HG02981 (cell line): ENCODE measurements at regions not wholly inside any gene's neighbourhood (a gene's known extent, or its start where the extent isn't known, plus 50 kb on each side); places are given as distances from the start of the nearest gene placed in this dataset.

Experiments used
- ATAC-seq: cut with Tn5 transposase; IDR thresholded peaks from one replicate; pipeline ENCODE4 v1.9.1; 2021; ENCODE audit warnings: mild to moderate bottlenecking, moderate library complexity; ENCODE audit not compliant: unreplicated experiment

DNA sequence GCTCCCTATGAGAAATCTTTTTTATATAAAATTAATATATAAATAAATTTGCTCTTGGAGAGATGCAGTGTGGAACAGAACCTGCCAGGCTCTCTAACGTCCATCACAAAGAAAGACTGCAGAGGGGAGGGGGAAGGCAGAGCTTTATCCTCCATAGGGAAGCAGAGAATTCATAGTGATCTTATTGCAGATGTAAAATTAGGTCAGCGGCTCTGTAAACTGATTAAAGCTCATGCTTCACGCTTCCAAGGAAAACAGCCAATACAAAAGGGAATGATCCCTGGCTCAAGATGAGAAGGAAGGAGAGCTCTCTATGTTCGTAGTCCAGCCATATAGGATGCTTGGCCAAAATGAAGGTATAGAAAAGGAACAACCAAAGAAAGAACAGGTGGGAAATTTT is 532.3 kb upstream of the PSMD7 start:
- ATAC-seq: no peak

- no peak for ATAC-seq
These were observed 540.1 kb upstream of the PSMD7 start for GRCh38 chr16:73756289-73757178.

DNA sequence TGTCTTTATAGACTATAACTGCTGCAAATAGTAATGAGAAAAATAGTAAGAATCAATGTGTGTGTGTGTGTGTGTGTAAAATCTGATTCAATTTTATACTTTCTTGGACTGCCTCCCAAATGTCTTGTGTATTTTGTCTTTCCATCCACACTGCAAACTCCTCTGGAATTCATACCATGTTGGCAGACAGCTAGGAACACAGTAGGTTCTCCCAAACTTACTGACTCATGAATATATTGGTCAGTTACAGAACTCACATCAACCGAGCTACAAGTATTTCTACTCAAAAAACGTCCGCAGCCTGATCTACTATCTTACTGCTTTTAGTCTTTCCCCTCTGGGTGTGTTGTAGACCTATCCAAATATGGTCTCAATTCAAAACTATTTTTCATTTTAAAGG is 542.7 kb upstream of the PSMD7 start:
- ATAC-seq: no peak

GRCh38 chr16:73750639-73751038 is 546.0 kb upstream of the PSMD7 start:
- ATAC-seq: no peak

DNA sequence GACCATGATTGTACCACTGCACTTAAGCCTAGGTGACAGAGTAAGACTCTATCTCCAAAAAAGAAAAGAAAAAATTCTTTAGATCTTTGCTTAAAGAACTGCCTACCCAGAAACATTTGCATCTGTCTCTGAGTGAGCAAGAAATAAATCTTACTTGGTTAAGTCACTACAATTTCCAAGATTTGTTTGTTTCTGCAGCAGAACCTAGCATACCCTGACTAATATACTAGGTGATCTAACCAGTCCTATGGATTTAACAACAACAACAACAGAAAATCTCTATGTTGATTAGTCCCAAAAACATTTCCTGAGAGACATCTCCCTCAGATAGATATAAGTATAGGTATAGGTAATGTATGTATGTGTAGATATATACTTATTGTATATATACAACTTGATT is 549.3 kb upstream of the PSMD7 start:
- no peak for ATAC-seq

DNA sequence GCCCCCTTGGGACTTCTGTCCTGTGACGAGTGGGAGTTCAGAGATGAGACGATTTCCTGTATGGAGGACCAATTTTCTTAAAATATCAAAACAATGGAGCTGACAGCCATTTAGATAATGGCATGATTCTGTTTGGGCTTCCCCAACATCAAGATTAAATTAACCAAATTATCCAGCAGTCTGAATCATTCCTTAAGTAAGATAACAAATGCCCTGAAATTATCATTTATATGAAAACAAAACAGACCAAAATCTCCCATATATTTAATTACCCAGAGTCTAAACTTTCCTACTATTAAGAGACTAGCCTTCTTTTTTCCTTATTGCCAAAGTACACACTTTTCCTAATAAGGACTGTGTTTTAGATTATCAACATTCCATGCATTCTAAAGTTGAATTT is 550.1 kb upstream of the PSMD7 start:
- no peak for ATAC-seq

DNA sequence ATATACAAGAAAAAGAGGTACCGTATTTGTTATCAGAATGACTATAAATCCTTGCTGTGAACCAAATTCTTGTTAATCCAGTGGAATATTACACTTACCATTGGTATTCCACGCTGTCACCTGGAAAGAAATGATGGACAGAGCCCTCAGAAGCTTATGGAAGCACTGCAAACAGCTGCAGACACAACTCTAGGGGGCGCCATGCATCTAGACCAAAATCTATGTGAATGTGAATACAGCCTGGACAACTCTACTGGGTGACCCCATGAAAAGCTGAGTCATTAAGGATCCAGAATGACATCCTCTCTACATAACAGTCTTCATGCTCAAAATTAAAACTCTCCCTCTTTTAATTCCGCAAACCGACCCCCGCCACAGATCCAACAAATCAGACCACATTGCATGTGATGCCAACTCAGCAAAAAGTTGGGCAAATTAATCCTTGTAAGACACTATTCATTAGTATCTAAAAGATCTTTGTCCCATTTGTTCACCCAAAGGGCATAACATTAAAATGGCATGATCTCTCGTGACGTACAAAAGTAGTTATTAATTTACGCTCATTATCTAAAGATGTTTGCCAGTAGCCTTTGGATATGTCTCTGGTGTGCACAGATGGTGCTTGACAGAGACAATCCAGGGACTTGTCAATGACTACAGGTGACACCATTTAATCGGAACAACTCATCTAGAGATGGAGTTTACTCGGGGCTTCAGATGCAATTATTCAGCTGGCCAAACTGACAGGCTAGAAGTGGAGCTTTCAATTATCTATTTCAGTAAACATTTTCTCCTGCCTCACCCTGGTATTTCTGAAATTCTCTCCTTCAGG is 552.7 kb upstream of the PSMD7 start:
- ATAC-seq: no peak

DNA sequence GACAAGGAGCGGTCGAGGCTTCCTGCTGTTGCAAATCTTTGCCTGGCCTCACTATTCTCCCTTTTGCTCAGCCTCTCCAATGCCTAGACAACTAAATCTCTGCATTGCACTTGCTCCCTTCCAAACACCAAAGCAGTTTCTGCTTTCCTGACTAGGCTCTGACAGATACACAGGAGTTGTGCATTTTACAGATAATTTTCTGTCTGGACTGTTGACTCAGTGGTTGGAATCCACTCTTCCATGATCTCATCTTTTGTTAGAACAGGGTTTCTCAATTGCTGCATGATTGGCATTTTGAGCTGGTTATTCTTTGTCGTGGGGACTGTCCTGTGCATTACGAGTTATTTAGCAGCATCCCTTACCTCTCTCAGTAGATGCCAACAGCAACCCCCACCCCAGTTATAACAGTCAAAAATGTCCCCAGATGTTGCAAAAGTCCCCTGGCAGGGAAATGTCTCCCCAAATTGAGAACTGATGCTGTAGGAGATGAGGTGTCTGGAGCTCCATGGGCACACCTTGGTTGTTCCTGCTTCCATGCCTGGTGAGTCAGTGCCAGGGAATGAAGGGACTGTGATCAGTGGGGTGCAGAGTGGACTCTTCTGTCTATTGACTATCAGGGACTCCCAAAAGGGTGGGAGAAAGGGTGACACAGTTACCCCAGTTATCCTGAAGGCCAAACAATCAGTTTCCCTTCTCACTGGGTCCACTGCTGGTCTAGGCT is 557.4 kb upstream of the PSMD7 start:
- no peak for ATAC-seq

DNA sequence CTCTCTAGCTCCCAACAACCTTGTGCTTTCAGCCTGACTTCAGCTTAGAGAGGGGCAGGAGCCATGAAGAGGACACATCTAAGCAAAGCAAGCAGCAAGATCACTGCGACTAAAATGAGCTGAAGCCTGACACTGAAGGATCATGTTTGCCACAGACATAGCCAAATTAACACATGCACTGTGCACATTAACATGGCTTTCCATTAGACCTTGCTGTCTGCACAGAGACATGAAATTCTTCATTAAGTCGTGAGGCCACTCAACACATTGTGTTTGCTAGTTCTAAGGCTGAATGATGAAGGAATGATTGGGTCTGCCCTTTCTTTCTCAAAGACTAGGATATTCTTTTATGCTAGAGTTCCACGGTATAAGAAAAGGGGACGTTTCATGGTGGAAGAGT is 558.3 kb upstream of the PSMD7 start:
- no peak for ATAC-seq

- ATAC-seq: no peak
These were observed 559.0 kb upstream of the PSMD7 start for GRCh38 chr16:73737637-73738036.

- ATAC-seq: no peak
These were observed 560.7 kb upstream of the PSMD7 start for GRCh38 chr16:73735954-73736353.

DNA sequence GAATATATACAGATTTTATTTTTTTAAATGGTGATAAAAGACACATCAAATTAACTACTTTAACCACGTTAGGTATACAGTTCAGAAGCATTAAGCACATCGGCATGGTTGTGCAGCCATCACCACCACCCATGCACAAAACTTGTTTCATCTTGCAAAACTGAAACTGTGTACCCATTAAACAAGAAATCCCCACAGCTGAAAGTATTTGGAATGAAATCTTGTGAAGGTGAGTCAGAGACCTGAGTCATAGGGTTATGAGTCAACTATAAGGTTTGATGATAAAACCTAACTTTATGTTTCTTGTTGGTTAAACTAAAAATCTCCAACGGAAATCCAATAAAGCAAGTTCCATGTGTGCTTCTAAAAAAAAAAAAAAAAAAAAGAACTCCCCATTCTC is 561.6 kb upstream of the PSMD7 start:
- peak; percentile 59 for ATAC-seq

GRCh38 chr16:73732681-73733080 is 563.9 kb upstream of the PSMD7 start:
- ATAC-seq: no peak

GRCh38 chr16:73732143-73732542 is 564.5 kb upstream of the PSMD7 start:
- ATAC-seq: no peak

DNA sequence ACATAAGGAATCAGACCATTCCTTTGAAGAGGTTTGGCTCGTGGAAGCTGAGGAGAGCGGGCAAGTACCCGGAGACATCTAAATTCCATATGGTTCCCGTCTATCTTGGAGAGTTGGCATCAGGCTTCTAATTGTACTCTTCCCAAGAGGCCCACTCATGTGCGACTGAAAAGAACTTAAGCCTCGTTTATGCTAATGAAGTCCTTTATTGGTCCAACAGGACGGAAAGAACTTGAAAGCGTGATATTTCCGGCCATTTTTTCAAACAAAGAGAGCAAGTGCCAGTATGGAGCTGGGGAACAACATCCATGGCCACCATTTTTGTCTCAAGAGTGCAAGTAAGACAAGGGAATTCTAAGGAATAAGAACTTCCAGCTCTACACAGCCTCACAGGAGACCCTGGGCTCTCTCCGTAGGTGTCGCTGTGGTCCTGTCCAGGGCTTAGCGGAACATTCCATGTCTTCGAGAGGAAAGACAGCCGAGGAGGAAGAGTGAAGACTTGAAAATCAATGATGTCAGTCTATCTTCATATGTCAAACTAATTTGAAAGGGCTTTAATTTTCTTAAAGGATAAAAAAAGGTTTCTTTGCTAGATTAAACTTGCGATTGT is 566.0 kb upstream of the PSMD7 start:
- no peak for ATAC-seq

DNA sequence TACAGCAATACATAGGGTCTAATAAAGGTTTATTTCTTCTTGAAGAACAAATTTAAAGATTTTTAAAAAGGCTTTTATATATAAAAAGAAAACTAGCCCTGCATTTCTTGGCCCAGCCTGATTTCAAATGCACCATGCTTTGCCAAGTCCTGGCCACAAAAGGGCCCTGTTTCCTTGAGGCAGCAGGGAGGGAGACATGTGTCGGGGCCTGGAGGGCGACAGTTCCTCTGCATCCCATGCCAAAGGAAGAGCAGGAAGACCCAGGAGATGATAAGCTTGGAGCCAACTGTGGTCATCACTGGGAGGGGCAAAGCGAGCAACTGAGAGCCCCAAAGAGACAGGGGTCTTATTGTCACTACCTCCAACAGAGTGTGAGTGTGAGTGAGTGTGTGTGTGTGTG is 571.5 kb upstream of the PSMD7 start:
- no peak for ATAC-seq

GRCh38 chr16:73724503-73724902 is 572.1 kb upstream of the PSMD7 start:
- no peak for ATAC-seq

DNA sequence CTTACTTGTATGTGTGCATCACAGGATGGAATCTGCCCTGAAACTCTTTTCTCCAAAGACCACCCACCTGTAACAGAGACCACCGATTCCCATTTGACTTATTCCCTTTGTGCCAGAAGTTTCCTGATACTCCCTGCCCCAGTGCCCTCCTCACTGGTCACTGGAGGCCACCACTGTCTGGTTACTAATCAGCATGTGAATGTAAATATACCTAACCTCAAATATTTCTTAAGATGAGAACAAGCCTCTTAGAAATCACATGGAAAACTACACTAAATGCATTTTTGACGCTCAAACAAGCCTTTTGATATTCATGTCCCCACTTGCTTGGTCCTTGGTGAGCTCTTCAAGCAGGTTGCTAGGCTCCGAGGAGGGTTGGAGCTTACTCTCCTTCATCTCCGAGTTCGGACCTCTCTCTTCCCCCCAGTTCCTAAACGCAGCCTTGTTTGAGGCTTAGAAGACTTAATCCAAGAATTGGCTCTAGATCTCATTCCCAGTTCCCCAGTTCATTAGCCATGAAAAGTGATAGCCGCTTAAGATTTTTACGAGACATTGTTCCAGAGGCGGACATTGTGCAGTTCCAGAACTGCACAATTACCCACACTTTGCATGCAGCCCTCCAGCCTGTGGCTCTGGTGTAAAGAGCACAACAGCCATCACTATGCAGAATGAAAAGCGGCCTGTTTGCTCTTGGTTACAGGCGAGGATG is 579.2 kb upstream of the PSMD7 start:
- ATAC-seq: no peak

DNA sequence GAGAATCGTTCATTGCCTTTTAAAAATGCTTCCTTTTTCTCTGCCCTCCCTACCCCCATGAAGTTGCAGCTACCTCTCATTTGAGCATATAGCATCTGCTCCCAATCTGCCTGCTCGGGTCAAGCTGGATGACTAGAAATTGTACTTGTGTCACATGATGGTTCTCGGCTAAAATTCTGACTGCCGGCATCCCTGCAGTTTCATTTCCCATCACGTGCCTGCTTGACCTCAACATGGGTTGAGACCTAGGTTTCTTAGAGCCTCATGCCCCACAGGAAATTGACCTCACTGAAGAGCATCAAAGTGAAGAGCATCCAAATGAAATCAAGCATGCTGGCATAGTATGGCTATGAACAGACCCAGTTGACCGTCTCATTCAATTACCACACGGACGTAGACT is 581.6 kb upstream of the PSMD7 start:
- ATAC-seq: no peak

DNA sequence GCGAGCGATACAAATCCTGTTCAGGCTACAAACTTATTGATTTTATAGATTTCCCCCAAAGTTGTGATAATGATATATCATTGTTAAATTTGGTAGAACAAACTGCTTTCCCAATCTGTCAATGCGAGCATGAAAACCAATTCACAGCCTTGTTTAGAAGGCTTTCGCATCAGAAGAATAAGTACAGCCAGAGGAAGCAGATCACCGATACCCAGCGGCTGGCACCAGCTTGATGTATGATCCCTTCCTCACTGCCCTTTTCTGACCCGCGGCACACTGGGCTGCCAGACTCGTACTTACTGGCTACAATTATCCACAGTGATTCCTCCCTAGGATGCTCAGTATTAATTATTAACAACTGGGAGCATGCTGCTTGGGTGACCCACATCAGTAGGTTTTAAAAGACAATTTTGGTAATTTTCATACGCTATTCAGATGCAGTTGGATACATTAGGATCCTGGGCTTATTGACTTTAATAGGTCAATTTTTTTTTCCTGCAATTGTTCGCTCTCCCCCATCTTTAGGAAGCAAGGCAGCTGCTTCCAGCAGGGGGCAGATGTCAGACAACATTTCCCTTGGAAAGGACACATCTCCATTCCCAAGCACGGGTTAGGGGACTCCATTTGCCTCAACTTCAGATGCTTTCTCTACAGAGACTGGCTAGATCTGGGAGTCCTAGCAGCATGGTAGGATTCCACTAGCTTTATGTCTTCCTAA is 582.7 kb upstream of the PSMD7 start:
- ATAC-seq: no peak
